Left lung (tissue), 4 donors: ENCODE measurements at regions not wholly inside any gene's neighbourhood (a gene's known extent, or its start where the extent isn't known, plus 50 kb on each side); places are given as distances from the start of the nearest gene placed in this dataset.

Experiments
- ATAC-seq: fragments of 200-7000 bp; cut with Tn5 transposase; one replicate; pipeline ENCODE4 v1.9.1; 2020; ENCODE audit warnings: moderate library complexity
- DNase-seq, 4 donors: peaks; one replicate each; pipeline ENCODE4 v3.0.0-alpha.2; 2013 to 2020
- H3K27ac ChIP-seq, 2 donors: fragments of 200-600 bp; sonication (generic) in 1 of 2; one replicate each; pipeline versions ENCODE4 v1.5.0 to v1.8.0; 2020 to 2021
- H3K27me3 ChIP-seq, 2 donors: fragments of 200-600 bp; sonication (generic) in 1 of 2; one replicate each; pipeline versions ENCODE4 v1.5.0 to v1.8.0; 2020 to 2021
- H3K36me3 ChIP-seq, 2 donors: fragments of 200-600 bp; sonication (generic) in 1 of 2; one replicate each; pipeline versions ENCODE4 v1.5.0 to v1.8.0; 2020 to 2021
- H3K4me1 ChIP-seq, 2 donors: fragments of 200-600 bp; one replicate each; pipeline ENCODE4 v1.8.0; 2021
- H3K4me3 ChIP-seq, 2 donors: fragments of 200-600 bp; sonication (generic) in 1 of 2; one replicate each; pipeline versions ENCODE4 v1.5.0 to v1.8.0; 2020 to 2021; ENCODE audit warnings: mild to moderate bottlenecking in 1 of 2
- H3K9me3 ChIP-seq, 2 donors: fragments of 200-600 bp; sonication (generic) in 1 of 2; one replicate each; pipeline versions ENCODE4 v1.5.0 to v1.8.0; 2020 to 2021
- CTCF ChIP-seq, 2 donors: fragments of 200-600 bp; sonication (generic) in 1 of 2; IDR thresholded peaks; one replicate each; pipeline versions ENCODE4 v1.5.0 to v1.8.0; 2021; ENCODE audit warnings: antibody characterized with exemption in 2 of 2
- intact Hi-C, 2 donors: fragments of 100-400 bp; cut with DNase I; formaldehyde crosslinking; loops; one replicate each; pipeline versions ENCODE4 v1.11.2 to v1.14.2; 2022
- donor health status: DM: no; HTN: yes; CAD: no.
- donor health status: DM: no; HTN: no; CAD: no.

GRCh38 chr9:105901514-105902109, 207.3 kb downstream of the TMEM38B start:
- peak; percentile 30 to 45 for TF ChIP-seq CTCF (IDR thresholded peaks at IDR 0.05)
- H3K27ac ChIP-seq: no peak overlapping the region
- no peaks in the 10 kb centered on the region for H3K27me3 ChIP-seq
- H3K9me3 ChIP-seq: no peaks in the 10 kb centered on the region
- peak in 3 of 4 donors; percentile 34 to 74 (median 35) for DNase-seq
- H3K4me3 ChIP-seq: no peak overlapping the region
- H3K36me3 ChIP-seq: no peaks in the 10 kb centered on the region
- peak; percentile 96 for ATAC-seq
- intact Hi-C loops: no loop called here
- no peaks in the 10 kb centered on the region for H3K4me1 ChIP-seq

- Histone ChIP-seq H3K4me1 (no peaks in the 10 kb centered on the region), H3K36me3 (no peaks in the 10 kb centered on the region), H3K27ac (no peak overlapping the region), H3K27me3 (no peaks in the 10 kb centered on the region), H3K9me3 (no peaks in the 10 kb centered on the region), H3K4me3 (no peak overlapping the region)
- intact Hi-C loops: no loop called here
- no peak for TF ChIP-seq CTCF (IDR thresholded peaks at IDR 0.05)
- ATAC-seq: no peak
- no peak for DNase-seq
Measured at GRCh38 chr9:105908069-105908468, 213.7 kb downstream of the TMEM38B start.

GRCh38 chr9:105911104-105911911, 217.0 kb downstream of the TMEM38B start:
- ATAC-seq: no peak
- intact Hi-C loops: no loop called here
- no peaks in the 10 kb centered on the region for H3K27me3 ChIP-seq
- no peaks in the 10 kb centered on the region for H3K9me3 ChIP-seq
- H3K4me1 ChIP-seq: no peaks in the 10 kb centered on the region
- no peak for TF ChIP-seq CTCF (IDR thresholded peaks at IDR 0.05)
- no peak for DNase-seq
- no peak overlapping the region for H3K27ac ChIP-seq
- H3K36me3 ChIP-seq: no peaks in the 10 kb centered on the region
- no peak overlapping the region for H3K4me3 ChIP-seq

GRCh38 chr9:105912157-105912862, 218.0 kb downstream of the TMEM38B start:
- DNase-seq (no peak), ATAC-seq (no peak)
- Histone ChIP-seq H3K4me3 (no peak overlapping the region), H3K9me3 (no peaks in the 10 kb centered on the region), H3K36me3 (no peaks in the 10 kb centered on the region), H3K27me3 (no peaks in the 10 kb centered on the region), H3K27ac (no peak overlapping the region), H3K4me1 (no peaks in the 10 kb centered on the region)
- no peak for TF ChIP-seq CTCF (IDR thresholded peaks at IDR 0.05)
- intact Hi-C loops: no loop called here
